Central memory CD8-positive, alpha-beta T cell (primary cell): ENCODE measurements at regions not wholly inside any gene's neighbourhood (a gene's known extent, or its start where the extent isn't known, plus 50 kb on each side); places are given as distances from the start of the nearest gene placed in this dataset.

Experiments
- ATAC-seq: fragments of 150-1000 bp; cut with Tn5 transposase; replicated peaks from 2 replicates; pipeline ENCODE4 v1.10.0; 2022; ENCODE audit warnings: mild to moderate bottlenecking, moderate FRiP score, moderate number of reproducible peaks; ENCODE audit not compliant: poor library complexity, severe bottlenecking; ENCODE audit errors: extremely low read depth
- DNase-seq, 2 donors: peaks; one replicate each; pipeline ENCODE4 v3.0.0; 2021; ENCODE audit warnings: low spot score in 2 of 2
- H3K27ac Mint-ChIP-seq: one replicate; pipeline ENCODE4 v1.8.0; 2022; ENCODE audit warnings: low read depth, mild to moderate bottlenecking, moderate library complexity, mixed read lengths
- H3K27me3 Mint-ChIP-seq: one replicate; pipeline ENCODE4 v1.8.0; 2022; ENCODE audit warnings: mixed read lengths
- H3K36me3 Mint-ChIP-seq: one replicate; pipeline ENCODE4 v1.8.0; 2022; ENCODE audit warnings: mild to moderate bottlenecking, moderate library complexity, mixed read lengths; ENCODE audit not compliant: insufficient read depth
- H3K4me1 Mint-ChIP-seq: one replicate; pipeline ENCODE4 v1.8.0; 2022; ENCODE audit warnings: mixed read lengths
- H3K4me3 Mint-ChIP-seq: one replicate; pipeline ENCODE4 v1.8.0; 2022; ENCODE audit warnings: mild to moderate bottlenecking, moderate library complexity, mixed read lengths
- H3K9me3 Mint-ChIP-seq: one replicate; pipeline ENCODE4 v1.8.0; 2022; ENCODE audit warnings: mixed read lengths

- DNase-seq (no peak), ATAC-seq (no peak)
- H3K9me3 Mint-ChIP-seq, result peaks cover 5% of the 10 kb centered on the region
- H3K4me3 Mint-ChIP-seq, result no peak overlapping the region
- H3K36me3 Mint-ChIP-seq, result no peaks in the 10 kb centered on the region
- no peak overlapping the region for H3K27ac Mint-ChIP-seq
- no peaks in the 10 kb centered on the region for H3K27me3 Mint-ChIP-seq
- H3K4me1 Mint-ChIP-seq, result no peaks in the 10 kb centered on the region
These were observed 936.6 kb upstream of the SLC39A10 start for GRCh38 chr2:194720462-194720861.

- peaks cover under 1% of the 10 kb centered on the region for H3K36me3 Mint-ChIP-seq
- DNase-seq (no peak), ATAC-seq (no peak)
- no peak overlapping the region for H3K27ac Mint-ChIP-seq
- no peak overlapping the region for H3K4me3 Mint-ChIP-seq
- no peaks in the 10 kb centered on the region for H3K4me1 Mint-ChIP-seq
- no peaks in the 10 kb centered on the region for H3K27me3 Mint-ChIP-seq
- peaks cover 10% of the 10 kb centered on the region for H3K9me3 Mint-ChIP-seq
These were observed 938.1 kb upstream of the SLC39A10 start for GRCh38 chr2:194718881-194719280.

DNA sequence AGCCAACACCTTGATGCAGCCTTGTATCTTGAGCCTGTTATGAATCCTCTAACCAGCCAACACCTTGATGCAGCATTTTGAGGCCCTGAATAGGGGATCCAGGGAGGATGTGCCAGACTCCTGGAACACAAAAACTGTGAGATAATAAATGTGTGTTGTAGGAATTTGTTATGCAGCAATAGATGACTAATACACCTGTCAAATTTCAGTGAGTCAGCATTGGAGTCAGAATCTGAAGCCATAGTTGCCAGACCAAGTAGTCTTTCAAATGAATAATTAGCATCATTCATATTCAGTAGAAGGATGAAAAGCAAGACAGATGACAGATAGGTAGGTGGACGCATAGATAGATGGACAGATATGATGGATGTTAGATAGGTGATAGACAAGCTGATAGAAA is 942.5 kb upstream of the SLC39A10 start:
- Mint-ChIP-seq H3K36me3 (peaks cover 3% of the 10 kb centered on the region), H3K4me3 (no peak overlapping the region), H3K9me3 (peaks cover 5% of the 10 kb centered on the region), H3K27me3 (no peaks in the 10 kb centered on the region), H3K27ac (no peak overlapping the region), H3K4me1 (no peaks in the 10 kb centered on the region)
- DNase-seq (no peak), ATAC-seq (no peak)

DNA sequence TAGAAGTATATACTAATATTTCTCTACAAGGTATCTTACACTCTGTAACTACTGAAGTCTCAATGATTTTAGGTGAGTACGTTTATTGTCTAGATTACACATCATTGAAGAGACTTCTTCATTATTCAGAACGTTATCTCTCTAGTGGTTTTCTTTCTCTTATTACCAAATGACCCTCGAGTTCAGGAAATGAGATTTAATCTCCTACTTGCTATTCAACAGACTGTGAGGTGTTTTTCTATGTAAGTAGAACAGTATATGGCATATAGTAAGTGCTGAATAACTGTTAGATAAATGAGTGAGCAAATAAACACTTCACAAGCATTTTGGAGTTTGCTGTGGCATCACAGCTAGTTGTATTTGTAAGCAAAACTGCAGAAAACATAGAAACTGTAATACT is 947.2 kb upstream of the SLC39A10 start:
- no peak for ATAC-seq
- Mint-ChIP-seq H3K4me3 (no peak overlapping the region), H3K4me1 (no peaks in the 10 kb centered on the region), H3K27ac (no peak overlapping the region), H3K27me3 (no peaks in the 10 kb centered on the region), H3K9me3 (peaks cover 9% of the 10 kb centered on the region), H3K36me3 (peaks cover 3% of the 10 kb centered on the region)
- no peak for DNase-seq

GRCh38 chr2:194706179-194706578 is 950.8 kb upstream of the SLC39A10 start:
- Mint-ChIP-seq H3K9me3 (peaks cover 5% of the 10 kb centered on the region), H3K27ac (no peak overlapping the region)
- no peak for DNase-seq

GRCh38 chr2:194705398-194705797 is 951.6 kb upstream of the SLC39A10 start:
- Mint-ChIP-seq H3K27me3 (no peaks in the 10 kb centered on the region), H3K27ac (no peak overlapping the region), H3K9me3 (peaks cover 5% of the 10 kb centered on the region), H3K4me1 (no peaks in the 10 kb centered on the region), H3K4me3 (no peak overlapping the region), H3K36me3 (peaks cover 1% of the 10 kb centered on the region)
- ATAC-seq (no peak), DNase-seq (no peak)

More at GRCh38 chr2:194706179-194706578, 950.8 kb upstream of the SLC39A10 start:
- no peaks in the 10 kb centered on the region for H3K27me3 Mint-ChIP-seq
- no peak overlapping the region for H3K4me3 Mint-ChIP-seq
- no peak for ATAC-seq
- H3K4me1 Mint-ChIP-seq, result no peaks in the 10 kb centered on the region
- peaks cover 1% of the 10 kb centered on the region for H3K36me3 Mint-ChIP-seq

- Mint-ChIP-seq H3K36me3 (no peaks in the 10 kb centered on the region), H3K9me3 (no peaks in the 10 kb centered on the region), H3K27ac (no peak overlapping the region), H3K4me3 (no peak overlapping the region), H3K4me1 (no peaks in the 10 kb centered on the region), H3K27me3 (no peaks in the 10 kb centered on the region)
- no peak for ATAC-seq
- DNase-seq, result no peak
These were observed 956.3 kb upstream of the SLC39A10 start for GRCh38 chr2:194700726-194701125.

DNA sequence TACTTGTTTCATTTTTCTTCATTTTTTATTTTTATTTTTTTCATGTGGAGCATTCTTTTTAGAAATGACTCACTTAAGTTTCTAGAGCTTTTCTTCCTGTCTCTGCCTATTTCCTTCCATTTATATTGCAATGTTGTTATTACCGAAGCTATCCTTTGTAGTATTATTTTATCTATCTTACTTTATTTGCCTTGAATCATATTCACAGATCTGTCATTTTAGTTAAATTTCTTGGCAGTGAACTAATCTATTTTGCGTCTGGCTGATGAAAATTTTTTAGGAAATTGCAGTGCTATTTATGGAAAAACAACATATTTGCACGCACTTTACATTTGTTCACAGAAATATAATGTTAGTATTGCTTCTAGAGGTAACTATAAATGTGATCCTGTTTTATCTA is 956.9 kb upstream of the SLC39A10 start:
- no peaks in the 10 kb centered on the region for H3K27me3 Mint-ChIP-seq
- no peak overlapping the region for H3K27ac Mint-ChIP-seq
- H3K4me1 Mint-ChIP-seq, result no peaks in the 10 kb centered on the region
- H3K9me3 Mint-ChIP-seq, result no peaks in the 10 kb centered on the region
- no peaks in the 10 kb centered on the region for H3K36me3 Mint-ChIP-seq
- no peak overlapping the region for H3K4me3 Mint-ChIP-seq
- ATAC-seq, result no peak
- no peak for DNase-seq

DNA sequence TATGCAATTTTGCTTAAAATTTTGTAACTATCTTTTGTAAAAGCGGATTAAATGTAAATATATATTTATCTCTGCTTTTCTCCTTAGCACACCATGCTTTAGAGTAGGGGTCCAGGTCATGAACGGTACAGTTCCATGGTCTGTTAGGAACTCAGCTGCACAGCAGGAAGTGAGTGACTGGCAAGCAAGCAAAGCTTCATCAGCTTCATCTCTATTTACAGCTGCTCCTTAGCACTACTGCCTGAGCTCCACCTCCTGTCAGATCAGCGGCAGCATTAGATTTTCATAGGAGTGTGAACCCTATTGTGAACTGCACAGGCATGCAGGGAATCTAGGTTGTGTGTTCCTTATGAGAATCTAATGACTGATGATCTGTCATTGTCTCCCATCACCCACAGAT is 959.0 kb upstream of the SLC39A10 start:
- Mint-ChIP-seq H3K9me3 (peaks cover 5% of the 10 kb centered on the region), H3K4me3 (no peak overlapping the region), H3K27ac (no peak overlapping the region), H3K36me3 (no peaks in the 10 kb centered on the region), H3K4me1 (no peaks in the 10 kb centered on the region), H3K27me3 (no peaks in the 10 kb centered on the region)
- DNase-seq (no peak), ATAC-seq (no peak)

GRCh38 chr2:194697439-194697838 is 959.6 kb upstream of the SLC39A10 start:
- DNase-seq (no peak), ATAC-seq (no peak)
- Mint-ChIP-seq H3K9me3 (peaks cover 6% of the 10 kb centered on the region), H3K27ac (no peak overlapping the region), H3K36me3 (no peaks in the 10 kb centered on the region), H3K4me1 (no peaks in the 10 kb centered on the region), H3K27me3 (no peaks in the 10 kb centered on the region), H3K4me3 (no peak overlapping the region)

DNA sequence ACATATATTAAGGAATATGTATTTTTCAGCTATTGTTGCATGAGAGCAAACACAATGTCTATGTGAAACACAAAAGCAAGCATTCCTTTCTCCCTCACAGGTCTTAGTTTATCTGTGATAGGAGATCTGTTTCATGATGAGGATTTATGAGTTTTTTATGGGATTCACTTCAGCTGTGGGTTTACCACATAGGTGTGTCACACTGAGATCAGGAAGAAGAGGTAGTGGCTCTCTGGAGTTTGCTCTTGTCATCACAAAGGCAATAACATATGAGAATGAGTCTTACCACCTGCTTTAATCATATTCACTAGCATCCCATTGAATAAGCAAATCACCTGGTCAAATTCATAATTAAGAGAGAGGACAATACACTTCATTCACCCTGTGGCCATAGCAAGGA is 960.3 kb upstream of the SLC39A10 start:
- DNase-seq (no peak), ATAC-seq (no peak)
- H3K27ac Mint-ChIP-seq, result no peak overlapping the region
- H3K36me3 Mint-ChIP-seq, result no peaks in the 10 kb centered on the region
- peaks cover 6% of the 10 kb centered on the region for H3K9me3 Mint-ChIP-seq
- no peak overlapping the region for H3K4me3 Mint-ChIP-seq
- H3K27me3 Mint-ChIP-seq, result no peaks in the 10 kb centered on the region
- no peaks in the 10 kb centered on the region for H3K4me1 Mint-ChIP-seq

- no peaks in the 10 kb centered on the region for H3K4me1 Mint-ChIP-seq
- ATAC-seq (no peak), DNase-seq (no peak)
- H3K36me3 Mint-ChIP-seq, result no peaks in the 10 kb centered on the region
- no peaks in the 10 kb centered on the region for H3K27me3 Mint-ChIP-seq
- H3K4me3 Mint-ChIP-seq, result no peak overlapping the region
- H3K9me3 Mint-ChIP-seq, result peaks cover 5% of the 10 kb centered on the region
- no peak overlapping the region for H3K27ac Mint-ChIP-seq
These were observed 970.5 kb upstream of the SLC39A10 start for GRCh38 chr2:194686569-194686968.

DNA sequence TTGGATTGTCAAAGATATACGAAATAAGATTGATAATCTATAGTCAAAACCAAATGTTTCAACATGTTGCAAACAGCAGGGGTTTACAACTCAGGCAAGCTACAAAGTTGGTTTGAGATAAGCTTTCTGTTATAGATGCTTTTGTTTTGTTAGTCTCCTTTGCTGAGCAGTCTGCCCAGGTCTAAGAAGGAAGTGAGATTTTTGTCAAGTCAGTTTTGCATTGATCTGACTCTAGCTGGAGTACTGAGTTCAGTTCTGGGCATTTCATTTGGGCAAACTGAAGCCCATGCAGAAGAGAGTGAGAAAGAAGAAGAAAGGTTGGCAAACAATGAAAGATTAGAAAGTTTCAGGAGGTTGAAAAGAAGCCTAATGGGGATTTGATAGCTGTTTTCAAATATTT is 983.0 kb upstream of the SLC39A10 start:
- ATAC-seq (no peak), DNase-seq (no peak)
- Mint-ChIP-seq H3K4me1 (no peaks in the 10 kb centered on the region), H3K4me3 (no peak overlapping the region), H3K27ac (no peak overlapping the region), H3K9me3 (peaks cover 5% of the 10 kb centered on the region), H3K27me3 (no peaks in the 10 kb centered on the region), H3K36me3 (no peaks in the 10 kb centered on the region)

GRCh38 chr2:194672994-194673393 is 984.0 kb upstream of the SLC39A10 start:
- no peak overlapping the region for H3K4me3 Mint-ChIP-seq
- ATAC-seq (no peak), DNase-seq (no peak)
- H3K4me1 Mint-ChIP-seq, result no peaks in the 10 kb centered on the region
- no peak overlapping the region for H3K27ac Mint-ChIP-seq
- no peaks in the 10 kb centered on the region for H3K27me3 Mint-ChIP-seq
- H3K9me3 Mint-ChIP-seq, result peaks cover 5% of the 10 kb centered on the region
- H3K36me3 Mint-ChIP-seq, result no peaks in the 10 kb centered on the region
